HepG2 (cell line): ENCODE measurements at regions not wholly inside any gene's neighbourhood (a gene's known extent, or its start where the extent isn't known, plus 50 kb on each side); places are given as distances from the start of the nearest gene placed in this dataset.

Experiments
- BORCS8-MEF2B ChIP-seq: sonication (generic); formaldehyde crosslinking; IDR thresholded peaks from 2 replicates; pipeline ENCODE4 v1.8.0; 2022; ENCODE audit warnings: mild to moderate bottlenecking, missing genetic modification reagents
- GABPB1 ChIP-seq: IDR thresholded peaks from 2 replicates; pipeline ENCODE4 v1.6.1; 2016; ENCODE audit warnings: mild to moderate bottlenecking, missing genetic modification reagents, moderate library complexity, missing compliant biosample characterization
- POLR2A ChIP-seq, 2 experiments: IDR thresholded peaks; 2 replicates each; pipeline ENCODE4 v1.6.1; 2011; ENCODE audit warnings: low read depth in 2 of 2, low read length in 2 of 2, mild to moderate bottlenecking in 1 of 2, moderate library complexity in 1 of 2; ENCODE audit not compliant: insufficient read depth in 1 of 2
- SMC3 ChIP-seq: IDR thresholded peaks from 2 replicates; pipeline ENCODE4 v1.6.1; 2011; ENCODE audit warnings: low read length, improper control_type of control experiment
- YY1 ChIP-seq: IDR thresholded peaks from 2 replicates; pipeline ENCODE4 v1.6.1; 2011; ENCODE audit warnings: low read length, low read depth, moderate library complexity, mild to moderate bottlenecking; ENCODE audit not compliant: insufficient read depth, insufficient replicate concordance
- ZNF343 ChIP-seq: sonication (generic); formaldehyde crosslinking; IDR thresholded peaks from 2 replicates; pipeline ENCODE4 v1.4.0; 2020; ENCODE audit warnings: mild to moderate bottlenecking, missing genetic modification reagents
- TF ChIP-seq, protein P1 (sequence below): sonication (generic); formaldehyde crosslinking; IDR thresholded peaks from 2 replicates; pipeline ENCODE4 v1.4.0; 2020; ENCODE audit warnings: missing genetic modification reagents

DNA sequence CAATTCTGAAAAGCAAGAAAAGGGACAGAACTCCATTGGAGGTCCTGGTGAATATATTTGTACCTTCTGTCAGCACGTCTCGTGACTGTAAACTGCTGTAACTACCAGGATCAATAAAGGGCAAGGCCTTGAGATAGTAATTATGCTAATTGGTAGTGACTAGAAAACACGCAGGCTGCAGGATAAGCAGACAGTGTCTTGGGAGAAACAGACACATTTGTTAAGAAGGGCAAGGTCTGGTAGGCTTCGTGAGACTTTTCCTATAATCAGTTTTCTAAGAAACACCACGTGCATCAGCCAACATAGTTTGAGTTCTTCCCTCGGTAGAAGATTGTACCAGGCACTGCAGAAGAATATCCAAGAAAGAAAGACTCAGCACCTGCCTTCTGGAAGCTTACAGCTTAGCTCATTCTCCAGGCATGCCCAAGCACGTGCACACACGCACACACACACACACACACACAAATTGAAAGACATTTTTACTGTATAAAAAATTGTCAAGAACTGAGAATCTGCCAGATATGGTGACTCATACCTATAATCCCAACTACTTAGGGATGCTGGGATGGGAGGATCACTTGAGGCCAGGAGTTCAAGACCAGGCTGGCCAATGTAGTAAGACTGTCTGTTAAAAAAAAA, 167.0 kb upstream of the SASH1 start:
- TF ChIP-seq GABPB1 (CRISPR knock-in tag) (no peak), POLR2A (IDR thresholded peaks at IDR 0.05; ENCODE audit: insufficient read depth in 1 of 2, low read depth in 2 of 2, low read length in 2 of 2) (no peak), ZNF343 (CRISPR knock-in tag) (no peak), BORCS8-MEF2B (CRISPR knock-in tag) (no peak), YY1 (no peak), SMC3 (no peak)
- TF ChIP-seq, protein P1, sequence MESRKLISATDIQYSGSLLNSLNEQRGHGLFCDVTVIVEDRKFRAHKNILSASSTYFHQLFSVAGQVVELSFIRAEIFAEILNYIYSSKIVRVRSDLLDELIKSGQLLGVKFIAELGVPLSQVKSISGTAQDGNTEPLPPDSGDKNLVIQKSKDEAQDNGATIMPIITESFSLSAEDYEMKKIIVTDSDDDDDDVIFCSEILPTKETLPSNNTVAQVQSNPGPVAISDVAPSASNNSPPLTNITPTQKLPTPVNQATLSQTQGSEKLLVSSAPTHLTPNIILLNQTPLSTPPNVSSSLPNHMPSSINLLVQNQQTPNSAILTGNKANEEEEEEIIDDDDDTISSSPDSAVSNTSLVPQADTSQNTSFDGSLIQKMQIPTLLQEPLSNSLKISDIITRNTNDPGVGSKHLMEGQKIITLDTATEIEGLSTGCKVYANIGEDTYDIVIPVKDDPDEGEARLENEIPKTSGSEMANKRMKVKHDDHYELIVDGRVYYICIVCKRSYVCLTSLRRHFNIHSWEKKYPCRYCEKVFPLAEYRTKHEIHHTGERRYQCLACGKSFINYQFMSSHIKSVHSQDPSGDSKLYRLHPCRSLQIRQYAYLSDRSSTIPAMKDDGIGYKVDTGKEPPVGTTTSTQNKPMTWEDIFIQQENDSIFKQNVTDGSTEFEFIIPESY (CRISPR knock-in tag) = no peak
